ENCODE measurements at regions not wholly inside any gene's neighbourhood (a gene's known extent, or its start where the extent isn't known, plus 50 kb on each side); places are given as distances from the start of the nearest gene placed in this dataset.

GRCh38 chr2:147242445-147242844, 602.4 kb upstream of the ACVR2A start:
- no peaks in the 10 kb centered on the region for H3K4me1 Mint-ChIP-seq

DNA sequence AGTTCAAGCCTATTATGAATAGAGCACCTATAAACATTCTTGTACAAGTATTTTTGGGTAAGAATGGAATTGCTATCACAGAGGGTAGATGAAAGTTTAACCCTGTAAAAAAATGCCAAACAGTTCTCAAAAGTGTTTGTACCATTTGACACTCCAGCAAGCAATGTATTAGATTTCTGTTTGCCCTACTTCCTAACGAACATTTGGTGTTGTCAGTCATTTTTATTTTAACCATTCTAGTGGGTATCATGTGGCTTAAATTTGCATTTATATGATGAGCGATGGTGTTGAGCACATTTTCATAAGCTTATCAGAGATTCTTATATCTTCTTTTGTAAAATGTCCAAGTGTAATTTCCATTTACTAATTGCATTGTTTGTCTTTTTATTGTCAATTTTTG, 608.2 kb upstream of the ACVR2A start:
- Histone ChIP-seq H4K20me1 (ENCODE audit: control insufficient read depth, insufficient read depth, low read length, poor library complexity, severe bottlenecking) (no peaks in the 10 kb centered on the region), H3K9ac (ENCODE audit: low read length) (no peak overlapping the region), H3K4me1 (ENCODE audit: control insufficient read depth in 2 of 2, insufficient read depth in 2 of 2, low read length in 2 of 2) (no peaks in the 10 kb centered on the region), H3K79me2 (ENCODE audit: control insufficient read depth, insufficient read depth, low read length) (no peaks in the 10 kb centered on the region), H3K27ac (ENCODE audit: low read length in 2 of 2) (no peak overlapping the region), H3K36me3 (replicated peaks in 1 of 2; ENCODE audit: control extremely low read depth in 1 of 2, control insufficient read depth in 1 of 2, extremely low read depth in 1 of 2, insufficient read depth in 2 of 2, low read length in 1 of 2) (no peaks in the 10 kb centered on the region), H2AFZ (ENCODE audit: insufficient read depth, low read depth, low read length, poor library complexity, severe bottlenecking) (no peak overlapping the region), H3K27me3 (replicated peaks in 1 of 4; ENCODE audit: control extremely low read depth in 1 of 4, control insufficient read depth in 3 of 4, insufficient read depth in 4 of 4, low read length in 3 of 4) (no peaks in the 10 kb centered on the region), H3K4me3 (ENCODE audit: control extremely low read depth in 1 of 5, extremely low read depth in 1 of 5, insufficient read depth in 1 of 5, low read depth in 2 of 5, low read length in 4 of 5) (no peak overlapping the region), H3K9me3 (ENCODE audit: control extremely low read depth in 1 of 3, control insufficient read depth in 2 of 3, insufficient read depth in 1 of 3, low read length in 2 of 3) (no peaks in the 10 kb centered on the region), H3K4me2 (replicated peaks; ENCODE audit: low read depth, low read length, poor library complexity, severe bottlenecking) (no peak overlapping the region)
- Mint-ChIP-seq H3K4me3 (no peak overlapping the region), H3K27ac (no peak overlapping the region), H3K9me3 (ENCODE audit: insufficient read depth) (no peaks in the 10 kb centered on the region), H3K27me3 (no peaks in the 10 kb centered on the region), H3K4me1 (no peaks in the 10 kb centered on the region)
- no peak for TF ChIP-seq EZH2 (IDR thresholded peaks at IDR 0.05; ENCODE audit: borderline replicate concordance, insufficient read depth, low read depth, low read length, poor library complexity, severe bottlenecking)
- TF ChIP-seq, protein P1, sequence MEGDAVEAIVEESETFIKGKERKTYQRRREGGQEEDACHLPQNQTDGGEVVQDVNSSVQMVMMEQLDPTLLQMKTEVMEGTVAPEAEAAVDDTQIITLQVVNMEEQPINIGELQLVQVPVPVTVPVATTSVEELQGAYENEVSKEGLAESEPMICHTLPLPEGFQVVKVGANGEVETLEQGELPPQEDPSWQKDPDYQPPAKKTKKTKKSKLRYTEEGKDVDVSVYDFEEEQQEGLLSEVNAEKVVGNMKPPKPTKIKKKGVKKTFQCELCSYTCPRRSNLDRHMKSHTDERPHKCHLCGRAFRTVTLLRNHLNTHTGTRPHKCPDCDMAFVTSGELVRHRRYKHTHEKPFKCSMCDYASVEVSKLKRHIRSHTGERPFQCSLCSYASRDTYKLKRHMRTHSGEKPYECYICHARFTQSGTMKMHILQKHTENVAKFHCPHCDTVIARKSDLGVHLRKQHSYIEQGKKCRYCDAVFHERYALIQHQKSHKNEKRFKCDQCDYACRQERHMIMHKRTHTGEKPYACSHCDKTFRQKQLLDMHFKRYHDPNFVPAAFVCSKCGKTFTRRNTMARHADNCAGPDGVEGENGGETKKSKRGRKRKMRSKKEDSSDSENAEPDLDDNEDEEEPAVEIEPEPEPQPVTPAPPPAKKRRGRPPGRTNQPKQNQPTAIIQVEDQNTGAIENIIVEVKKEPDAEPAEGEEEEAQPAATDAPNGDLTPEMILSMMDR (IDR thresholded peaks at IDR 0.05), result no peak
- intact Hi-C loops (cut with micrococcal nuclease), result no loop called here
- ChIA-PET CTCF (no interaction called here), POLR2A (no interaction called here)
- DNase-seq (no peak), ATAC-seq (ENCODE audit: low read depth) (no peak)
- WGBS (ENCODE audit: insufficient coverage), result no CpG with 5 or more reads among the region's 2 CpGs

More at GRCh38 chr2:147242445-147242844, 602.4 kb upstream of the ACVR2A start:
- ChIA-PET POLR2A (no interaction called here), CTCF (no interaction called here)
- Histone ChIP-seq H3K27me3 (replicated peaks in 1 of 4; ENCODE audit: control extremely low read depth in 1 of 4, control insufficient read depth in 3 of 4, insufficient read depth in 4 of 4, low read length in 3 of 4) (no peaks in the 10 kb centered on the region), H3K9me3 (ENCODE audit: control extremely low read depth in 1 of 3, control insufficient read depth in 2 of 3, insufficient read depth in 1 of 3, low read length in 2 of 3) (no peaks in the 10 kb centered on the region), H4K20me1 (ENCODE audit: control insufficient read depth, insufficient read depth, low read length, poor library complexity, severe bottlenecking) (no peaks in the 10 kb centered on the region), H3K9ac (ENCODE audit: low read length) (no peak overlapping the region), H3K4me2 (replicated peaks; ENCODE audit: low read depth, low read length, poor library complexity, severe bottlenecking) (no peak overlapping the region), H3K36me3 (replicated peaks in 1 of 2; ENCODE audit: control extremely low read depth in 1 of 2, control insufficient read depth in 1 of 2, extremely low read depth in 1 of 2, insufficient read depth in 2 of 2, low read length in 1 of 2) (no peaks in the 10 kb centered on the region), H3K4me3 (ENCODE audit: control extremely low read depth in 1 of 5, extremely low read depth in 1 of 5, insufficient read depth in 1 of 5, low read depth in 2 of 5, low read length in 4 of 5) (no peak overlapping the region), H2AFZ (ENCODE audit: insufficient read depth, low read depth, low read length, poor library complexity, severe bottlenecking) (no peak overlapping the region), H3K4me1 (ENCODE audit: control insufficient read depth in 2 of 2, insufficient read depth in 2 of 2, low read length in 2 of 2) (no peaks in the 10 kb centered on the region), H3K79me2 (ENCODE audit: control insufficient read depth, insufficient read depth, low read length) (no peaks in the 10 kb centered on the region), H3K27ac (ENCODE audit: low read length in 2 of 2) (no peak overlapping the region)
- TF ChIP-seq, protein P1 (IDR thresholded peaks at IDR 0.05), result no peak
- no peak for TF ChIP-seq EZH2 (IDR thresholded peaks at IDR 0.05; ENCODE audit: borderline replicate concordance, insufficient read depth, low read depth, low read length, poor library complexity, severe bottlenecking)
- Mint-ChIP-seq H3K4me3 (no peak overlapping the region), H3K27ac (no peak overlapping the region), H3K9me3 (ENCODE audit: insufficient read depth) (no peaks in the 10 kb centered on the region), H3K27me3 (no peaks in the 10 kb centered on the region)
- DNase-seq (no peak), ATAC-seq (ENCODE audit: low read depth) (no peak)
- intact Hi-C loops (cut with micrococcal nuclease), result no loop called here
